GM19438 (cell line): ENCODE measurements at regions not wholly inside any gene's neighbourhood (a gene's known extent, or its start where the extent isn't known, plus 50 kb on each side); places are given as distances from the start of the nearest gene placed in this dataset.
"Not testable (repeated sequence)": the region's sequence is repeated elsewhere in the genome, so short reads cannot be mapped to it uniquely, and the experiment has no call there.

Experiments used
- ATAC-seq: cut with Tn5 transposase; IDR thresholded peaks from one replicate; pipeline ENCODE4 v1.9.1; 2021; ENCODE audit warnings: low read depth; ENCODE audit not compliant: unreplicated experiment

- ATAC-seq = no peak
Measured at GRCh38 chrX:42832764-42833549, 55.0 kb upstream of the PPP1R2C start.

GRCh38 chrX:42833550-42833940 lies 55.6 kb upstream of the PPP1R2C start:
- not testable (repeated sequence) for ATAC-seq

- ATAC-seq = no peak
Measured at GRCh38 chrX:42837101-42837726, 59.3 kb upstream of the PPP1R2C start.

- ATAC-seq = peak; percentile 71
Measured at GRCh38 chrX:42837747-42838146, 59.8 kb upstream of the PPP1R2C start.

- ATAC-seq = no peak
Measured at GRCh38 chrX:42839632-42840031, 61.7 kb upstream of the PPP1R2C start.

- no peak for ATAC-seq
Measured at GRCh38 chrX:42846741-42847140, 68.8 kb upstream of the PPP1R2C start.

- ATAC-seq = no peak
Measured at GRCh38 chrX:42855259-42855658, 77.3 kb upstream of the PPP1R2C start.

GRCh38 chrX:42857766-42858165 lies 79.8 kb upstream of the PPP1R2C start:
- no peak for ATAC-seq

GRCh38 chrX:42869011-42869410 lies 91.0 kb upstream of the PPP1R2C start:
- ATAC-seq = no peak

GRCh38 chrX:42869659-42870476 lies 91.9 kb upstream of the PPP1R2C start:
- ATAC-seq = peak; percentile 86

GRCh38 chrX:42886519-42886918 lies 108.6 kb upstream of the PPP1R2C start:
- no peak for ATAC-seq

- no peak for ATAC-seq
Measured at GRCh38 chrX:42900947-42901346, 123.0 kb upstream of the PPP1R2C start.

GRCh38 chrX:42902513-42902912 lies 124.5 kb upstream of the PPP1R2C start:
- no peak for ATAC-seq

GRCh38 chrX:42920752-42921151 lies 142.8 kb upstream of the PPP1R2C start:
- ATAC-seq = no peak

- no peak for ATAC-seq
Measured at GRCh38 chrX:42930071-42930470, 152.1 kb upstream of the PPP1R2C start.

GRCh38 chrX:42930951-42931350 lies 153.0 kb upstream of the PPP1R2C start:
- ATAC-seq = no peak

GRCh38 chrX:42933187-42933586 lies 155.2 kb upstream of the PPP1R2C start:
- ATAC-seq = no peak

GRCh38 chrX:42934020-42934726 lies 156.2 kb upstream of the PPP1R2C start:
- ATAC-seq = peak; percentile 98

- no peak for ATAC-seq
Measured at GRCh38 chrX:42941671-42942070, 163.7 kb upstream of the PPP1R2C start.

- peak; percentile 75 for ATAC-seq
Measured at GRCh38 chrX:42943051-42943974, 165.3 kb upstream of the PPP1R2C start.
